ENCODE measurements at regions not wholly inside any gene's neighbourhood (a gene's known extent, or its start where the extent isn't known, plus 50 kb on each side); places are given as distances from the start of the nearest gene placed in this dataset.
A peak's percentile ranks its signal among the peaks of the same experiment; 100 is the strongest.
"Not testable (repeated sequence)": the region's sequence is repeated elsewhere in the genome, so short reads cannot be mapped to it uniquely, and the experiment has no call there.

DNA sequence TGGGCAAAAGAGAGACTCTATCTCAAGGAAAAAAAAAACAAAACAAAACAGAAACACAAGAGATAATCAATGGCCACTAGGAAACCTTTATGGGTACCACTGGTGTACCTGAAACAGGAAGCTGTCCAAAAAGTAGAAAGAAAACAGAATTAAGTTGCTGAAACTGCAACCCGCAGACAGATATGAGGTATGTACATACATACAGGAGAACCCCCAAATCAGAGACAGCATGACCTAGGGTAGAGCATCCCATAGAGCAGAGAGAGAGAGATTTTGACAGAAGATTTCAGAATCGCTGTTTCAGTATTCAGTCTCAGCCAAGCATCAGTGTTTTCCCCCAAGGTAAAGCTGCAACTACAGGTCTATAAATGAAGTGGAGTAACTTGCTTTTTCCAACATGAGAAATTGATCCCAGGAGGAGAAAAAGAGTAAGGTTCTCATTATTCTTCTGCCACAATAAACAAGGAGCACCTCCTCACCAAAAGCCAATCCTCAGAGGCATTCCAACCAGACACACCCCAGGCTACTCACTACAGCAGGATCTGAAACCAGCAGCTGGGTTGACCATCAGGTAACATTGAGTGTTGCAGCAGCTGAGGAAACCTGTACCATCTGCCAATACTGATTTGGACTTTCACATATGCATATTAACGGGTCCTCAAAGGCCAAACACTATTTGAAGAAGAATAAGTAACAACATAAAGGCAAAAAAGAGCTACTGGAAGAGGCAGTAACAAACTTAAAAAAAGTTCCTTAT is 630.0 kb downstream of the TAF11L14 start:
- no peak for DNase-seq
- ATAC-seq, result no peak
- intact Hi-C loops (cut with DNase I), result no loop called here

GRCh38 chr5:18270635-18271338 is 636.5 kb downstream of the TAF11L14 start:
- DNase-seq, result no peak
- intact Hi-C loops (cut with DNase I), result no loop called here
- ATAC-seq, result no peak

DNA sequence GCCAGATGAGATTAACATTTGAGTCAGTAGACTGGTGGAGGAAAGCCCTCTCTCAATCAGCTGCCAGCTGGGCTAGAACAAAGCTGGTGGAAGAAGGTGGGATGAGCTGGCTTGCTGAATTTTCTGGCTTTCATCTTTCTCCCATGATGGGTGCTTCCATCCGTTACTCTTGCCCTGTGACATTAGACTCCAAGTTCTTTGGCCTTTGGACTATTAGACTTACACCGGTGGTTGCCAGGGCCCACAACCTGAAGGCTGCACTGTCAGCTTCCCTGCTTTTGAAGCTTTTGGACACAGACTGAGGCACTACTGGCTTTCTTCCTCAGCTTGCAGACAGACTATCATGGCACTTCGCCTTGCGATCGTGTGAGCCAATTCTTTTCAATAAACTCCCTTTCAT is 642.7 kb downstream of the TAF11L14 start:
- intact Hi-C loops (cut with DNase I), result no loop called here
- DNase-seq, result no peak
- ATAC-seq, result no peak

GRCh38 chr5:18281947-18282581 is 647.8 kb downstream of the TAF11L14 start:
- no peak for DNase-seq
- ATAC-seq, result peak in 1 of 2 donors; percentile 37
- intact Hi-C loops (cut with DNase I), result no loop called here

- intact Hi-C loops (cut with DNase I), result no loop called here
- no peak for ATAC-seq
- no peak for DNase-seq
Measured at GRCh38 chr5:18285257-18285656, 651.0 kb downstream of the TAF11L14 start.

DNA sequence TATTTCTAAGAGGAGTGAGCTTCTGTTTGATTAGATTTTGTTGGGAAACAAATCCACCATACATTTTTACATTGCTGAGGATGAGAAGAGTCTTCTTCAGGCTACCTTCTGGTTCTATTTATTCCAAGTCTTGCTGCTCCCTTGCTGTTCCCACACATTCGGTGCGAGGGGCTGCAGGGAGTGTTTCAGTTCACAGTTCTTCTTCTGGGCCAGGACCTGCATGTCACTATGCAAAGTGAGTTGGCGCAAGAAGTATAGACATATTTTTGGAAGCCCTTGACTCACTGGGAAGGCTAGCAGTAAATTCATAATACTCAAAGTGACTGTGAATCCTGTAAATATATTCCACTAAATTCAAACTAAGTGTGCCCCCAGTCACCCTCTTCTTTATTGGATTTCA is 657.9 kb downstream of the TAF11L14 start:
- DNase-seq (no peak), ATAC-seq (no peak)
- intact Hi-C loops (cut with DNase I), result no loop called here

DNA sequence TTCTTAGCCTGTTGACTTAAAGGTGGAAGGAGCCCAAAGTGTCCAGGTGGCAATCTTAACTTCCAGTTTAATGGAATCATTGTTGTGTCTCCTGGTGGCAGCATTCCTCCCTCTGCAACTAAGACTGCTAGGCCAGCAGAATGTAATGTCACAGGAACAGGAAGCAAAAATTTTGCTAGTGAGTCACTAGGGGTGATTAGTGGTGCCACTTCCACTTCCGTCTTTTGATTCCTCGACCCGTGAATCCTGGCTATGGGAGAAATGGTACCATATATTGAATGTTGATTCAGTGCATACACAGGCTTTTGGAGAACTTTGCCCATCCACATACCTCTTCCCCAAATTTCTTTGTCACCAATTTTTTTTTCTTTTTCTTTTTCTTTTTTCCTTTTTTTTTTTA is 661.4 kb downstream of the TAF11L14 start:
- intact Hi-C loops (cut with DNase I); ATAC-seq; DNase-seq: not testable (repeated sequence)

GRCh38 chr5:18299166-18299565 is 664.9 kb downstream of the TAF11L14 start:
- ATAC-seq, result no peak
- no peak for DNase-seq
- intact Hi-C loops (cut with DNase I), result no loop called here

DNA sequence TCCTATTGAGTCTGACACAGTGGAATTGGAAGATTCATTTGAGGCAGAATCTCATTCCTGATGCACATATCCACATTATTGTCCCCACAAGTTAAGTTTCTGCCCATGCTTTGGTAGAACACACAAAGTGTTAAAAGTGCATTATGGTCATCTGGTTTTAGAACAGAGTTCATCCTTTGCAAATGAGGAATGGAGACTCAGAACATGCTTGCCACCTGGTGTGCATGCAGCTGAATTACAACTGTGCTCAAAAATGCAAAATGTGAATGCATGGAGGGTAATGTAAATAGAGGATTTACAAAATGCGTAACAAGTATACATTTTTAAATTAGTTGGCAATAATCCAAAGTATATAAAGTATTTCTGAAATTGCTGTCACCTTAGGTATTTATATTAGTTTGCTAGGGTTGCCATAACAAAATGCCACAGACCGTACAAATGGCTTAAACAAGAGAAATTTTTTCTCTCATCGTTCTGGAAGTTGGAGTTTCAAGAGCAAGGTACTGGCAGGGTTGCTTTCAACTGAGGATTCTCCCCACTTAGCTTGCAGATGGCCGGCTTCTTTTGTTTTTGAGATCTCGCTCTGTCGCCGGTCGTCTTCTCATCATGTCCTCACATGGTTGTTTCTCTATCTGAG is 671.1 kb downstream of the TAF11L14 start:
- ATAC-seq (no peak), DNase-seq (no peak)
- intact Hi-C loops (cut with DNase I), result no loop called here

GRCh38 chr5:18311266-18311665 is 677.0 kb downstream of the TAF11L14 start:
- DNase-seq (no peak), ATAC-seq (no peak)
- intact Hi-C loops (cut with DNase I), result loop anchor here in 1 of 2 donors (10.0 kb wide), 1 partner anchor 1086 kb away; no protein-coding TSS in a partner anchor

DNA sequence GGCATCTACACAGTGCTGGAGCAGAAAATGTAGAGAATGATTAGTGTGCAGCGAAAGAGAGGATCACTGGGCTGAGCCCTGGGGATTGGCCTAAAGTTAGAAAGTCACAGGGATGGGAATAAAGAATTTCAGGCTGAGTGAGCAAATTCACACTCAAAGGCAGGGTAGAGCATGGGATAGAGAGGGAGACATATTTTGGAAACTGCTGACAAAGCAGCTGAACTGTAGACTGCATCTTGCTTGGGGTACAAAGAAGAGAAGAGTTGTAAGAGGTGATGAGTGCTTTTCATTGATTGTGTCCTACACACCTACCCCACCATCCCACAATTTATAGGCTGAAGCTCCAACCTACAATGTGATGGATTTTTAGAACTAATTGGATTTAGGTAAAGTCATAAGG is 677.8 kb downstream of the TAF11L14 start:
- intact Hi-C loops (cut with DNase I), result loop anchor here in 1 of 2 donors (10.0 kb wide), 1 partner anchor 1087 kb away; no protein-coding TSS in a partner anchor
- no peak for ATAC-seq
- no peak for DNase-seq

DNA sequence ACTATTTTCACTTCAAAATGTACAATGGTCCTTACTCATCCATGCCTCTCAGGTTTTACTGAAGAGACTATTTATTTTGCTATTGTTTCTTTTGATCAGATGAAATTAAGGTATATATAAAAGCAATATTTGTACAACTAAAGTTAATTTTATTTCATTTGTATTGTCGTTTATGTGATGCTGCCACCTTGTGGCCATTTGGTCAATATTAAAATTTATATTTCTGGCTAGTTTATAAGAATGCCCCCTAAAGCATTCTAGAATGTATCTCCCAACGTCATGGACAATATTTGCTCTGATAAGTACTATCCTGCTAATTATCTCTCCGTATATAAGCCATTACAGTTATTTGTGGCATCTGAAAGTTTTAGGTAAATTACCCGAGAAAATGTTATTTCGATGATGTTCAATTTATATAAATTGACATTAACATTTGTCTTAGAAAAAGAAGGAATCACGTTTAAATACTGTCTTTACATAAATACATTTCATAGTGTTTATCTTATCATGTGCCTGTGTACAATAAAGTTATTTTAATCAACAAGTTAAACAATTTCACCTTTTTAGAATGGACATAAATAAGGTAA is 680.0 kb downstream of the TAF11L14 start:
- intact Hi-C loops (cut with DNase I), result loop anchor here (2.0 to 10.0 kb wide), 2 partner anchors 1089 to 1097 kb away; partner anchors contain the start of gene BASP1 (in 1 of the 2)
- ATAC-seq (no peak), DNase-seq (no peak)

- DNase-seq (no peak), ATAC-seq (no peak)
- intact Hi-C loops (cut with DNase I), result no loop called here
Measured at GRCh38 chr5:18321262-18321942, 687.1 kb downstream of the TAF11L14 start.

- ATAC-seq (no peak), DNase-seq (no peak)
- intact Hi-C loops (cut with DNase I), result no loop called here
Measured at GRCh38 chr5:18323891-18324290, 689.6 kb downstream of the TAF11L14 start.

DNA sequence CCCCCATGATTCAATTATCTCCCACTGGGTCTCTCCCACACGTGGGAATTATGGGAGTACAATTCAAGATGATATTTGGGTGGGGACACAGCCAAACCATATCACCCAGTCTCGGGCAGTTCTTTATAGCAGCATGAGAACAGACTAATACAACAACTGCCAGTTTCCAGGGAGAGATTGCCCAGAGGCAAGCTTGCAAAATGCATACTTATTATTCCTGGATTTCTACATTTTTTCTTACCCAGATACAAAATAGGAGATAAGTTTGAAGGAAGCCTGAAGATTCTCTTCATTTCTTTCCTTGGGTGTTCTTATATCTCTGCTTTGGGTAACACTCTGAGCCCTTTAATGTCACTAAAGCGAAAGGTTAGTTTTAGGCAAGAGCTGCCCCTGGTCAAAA is 691.2 kb downstream of the TAF11L14 start:
- no peak for DNase-seq
- ATAC-seq, result no peak
- intact Hi-C loops (cut with DNase I), result no loop called here

GRCh38 chr5:18329328-18329727 is 695.1 kb downstream of the TAF11L14 start:
- ATAC-seq (no peak), DNase-seq (no peak)
- intact Hi-C loops (cut with DNase I), result no loop called here

GRCh38 chr5:18333841-18334240 is 699.6 kb downstream of the TAF11L14 start:
- ATAC-seq (peak in 1 of 2 donors; percentile 43), DNase-seq (no peak)
- intact Hi-C loops (cut with DNase I), result no loop called here

DNA sequence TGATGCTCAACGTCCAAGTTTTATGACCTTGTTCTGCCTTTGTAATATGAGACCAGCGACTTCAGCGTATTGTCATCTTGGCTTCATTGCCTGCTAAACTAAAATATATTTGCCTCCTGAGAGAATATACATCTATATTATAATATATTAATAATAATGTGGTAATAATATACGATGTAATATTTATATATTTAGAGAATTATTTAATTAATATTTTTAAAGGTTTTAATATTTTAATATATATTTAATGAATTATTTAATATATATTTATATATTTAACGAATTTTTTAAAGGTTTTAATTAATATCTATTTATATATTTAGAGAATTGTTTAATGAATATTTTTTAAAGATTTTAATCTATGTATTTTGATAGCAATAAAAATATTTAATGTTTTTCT is 700.7 kb downstream of the TAF11L14 start:
- ATAC-seq (no peak), DNase-seq (no peak)
- intact Hi-C loops (cut with DNase I), result no loop called here

- ATAC-seq, result no peak
- no peak for DNase-seq
- intact Hi-C loops (cut with DNase I), result no loop called here
Measured at GRCh38 chr5:18354828-18355227, 720.6 kb downstream of the TAF11L14 start.
